Sigmoid colon (tissue), 4 donors: ENCODE measurements at regions not wholly inside any gene's neighbourhood (a gene's known extent, or its start where the extent isn't known, plus 50 kb on each side); places are given as distances from the start of the nearest gene placed in this dataset.

Experiments used
- EP300 ChIP-seq, 4 donors: sonication (generic); formaldehyde crosslinking; IDR thresholded peaks; one replicate each; pipeline ENCODE4 v1.6.1; 2017; ENCODE audit warnings: antibody characterized with exemption in 4 of 4
- POLR2A ChIP-seq, 2 donors: fragments of 450-650 bp; IDR thresholded peaks; one replicate each; pipeline ENCODE4 v1.6.1; 2016; ENCODE audit warnings: antibody characterized with exemption in 2 of 2, mild to moderate bottlenecking in 2 of 2, moderate library complexity in 2 of 2
- TF ChIP-seq, protein P1 (sequence below), 4 experiments: fragments of 450-650 bp in 3 of 4; fragments of 200-600 bp in 1 of 4; IDR thresholded peaks; one replicate each; pipeline ENCODE4 v1.5.1; 2016 to 2019; ENCODE audit warnings: antibody characterized with exemption in 4 of 4, mild to moderate bottlenecking in 3 of 4, moderate library complexity in 2 of 4

- no peak for TF ChIP-seq POLR2A (IDR thresholded peaks at IDR 0.05)
- TF ChIP-seq, protein P1, sequence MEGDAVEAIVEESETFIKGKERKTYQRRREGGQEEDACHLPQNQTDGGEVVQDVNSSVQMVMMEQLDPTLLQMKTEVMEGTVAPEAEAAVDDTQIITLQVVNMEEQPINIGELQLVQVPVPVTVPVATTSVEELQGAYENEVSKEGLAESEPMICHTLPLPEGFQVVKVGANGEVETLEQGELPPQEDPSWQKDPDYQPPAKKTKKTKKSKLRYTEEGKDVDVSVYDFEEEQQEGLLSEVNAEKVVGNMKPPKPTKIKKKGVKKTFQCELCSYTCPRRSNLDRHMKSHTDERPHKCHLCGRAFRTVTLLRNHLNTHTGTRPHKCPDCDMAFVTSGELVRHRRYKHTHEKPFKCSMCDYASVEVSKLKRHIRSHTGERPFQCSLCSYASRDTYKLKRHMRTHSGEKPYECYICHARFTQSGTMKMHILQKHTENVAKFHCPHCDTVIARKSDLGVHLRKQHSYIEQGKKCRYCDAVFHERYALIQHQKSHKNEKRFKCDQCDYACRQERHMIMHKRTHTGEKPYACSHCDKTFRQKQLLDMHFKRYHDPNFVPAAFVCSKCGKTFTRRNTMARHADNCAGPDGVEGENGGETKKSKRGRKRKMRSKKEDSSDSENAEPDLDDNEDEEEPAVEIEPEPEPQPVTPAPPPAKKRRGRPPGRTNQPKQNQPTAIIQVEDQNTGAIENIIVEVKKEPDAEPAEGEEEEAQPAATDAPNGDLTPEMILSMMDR (IDR thresholded peaks at IDR 0.05), result no peak
- no peak for TF ChIP-seq EP300 (IDR thresholded peaks at IDR 0.05)
Measured at GRCh38 chr21:28358702-28359101, 634.0 kb downstream of the LTN1 start.
